Esophagus muscularis mucosa (tissue), 4 donors: ENCODE measurements at regions not wholly inside any gene's neighbourhood (a gene's known extent, or its start where the extent isn't known, plus 50 kb on each side); places are given as distances from the start of the nearest gene placed in this dataset.

Experiments
- DNase-seq: peaks from one replicate; pipeline ENCODE4 v3.0.0-alpha.2; 2017; ENCODE audit errors: extremely low spot score
- H3K27ac ChIP-seq, 4 donors: fragments of 200-600 bp; sonication (generic); replicated peaks in 1 of 4; 1 replicate in 3 of 4; 2 replicates in 1 of 4; pipeline ENCODE4 v1.5.1; 2016 to 2019; ENCODE audit warnings: mild to moderate bottlenecking in 1 of 4
- H3K27me3 ChIP-seq, 4 donors: fragments of 200-600 bp; sonication (generic); one replicate each; pipeline versions ENCODE4 v1.5.1 to v1.6.0; 2016 to 2019
- H3K36me3 ChIP-seq, 4 donors: fragments of 200-600 bp; sonication (generic); one replicate each; pipeline ENCODE4 v1.5.1; 2016 to 2019
- H3K4me1 ChIP-seq, 4 donors: fragments of 200-600 bp; sonication (generic); one replicate each; pipeline ENCODE4 v1.5.1; 2016 to 2019
- H3K4me3 ChIP-seq, 4 donors: fragments of 200-600 bp; sonication (generic); 1 replicate in 2 of 4; 2 replicates in 2 of 4; pipeline ENCODE4 v1.5.1; 2016 to 2019; ENCODE audit warnings: mild to moderate bottlenecking in 4 of 4, moderate library complexity in 1 of 4
- H3K9me3 ChIP-seq, 4 donors: fragments of 200-600 bp; sonication (generic); 1 replicate in 3 of 4; 2 replicates in 1 of 4; pipeline ENCODE4 v1.5.1; 2016 to 2019
- CTCF ChIP-seq, 3 experiments: fragments of 200-600 bp in 2 of 3; fragments of 450-650 bp in 1 of 3; sonication (generic) in 2 of 3; IDR thresholded peaks; one replicate each; pipeline ENCODE4 v1.5.1; 2017 to 2019; ENCODE audit warnings: antibody characterized with exemption in 3 of 3, mild to moderate bottlenecking in 2 of 3, moderate library complexity in 1 of 3
- EP300 ChIP-seq: sonication (generic); formaldehyde crosslinking; IDR thresholded peaks from one replicate; pipeline ENCODE4 v1.6.1; 2017; ENCODE audit warnings: antibody characterized with exemption
- POLR2A ChIP-seq: fragments of 450-650 bp; IDR thresholded peaks from one replicate; pipeline ENCODE4 v1.6.1; 2017; ENCODE audit warnings: antibody characterized with exemption, moderate library complexity, mild to moderate bottlenecking, low read depth
- POLR2AphosphoS5 ChIP-seq, 2 donors: sonication (generic); formaldehyde crosslinking; IDR thresholded peaks; one replicate each; pipeline ENCODE4 v1.6.1; 2017; ENCODE audit warnings: antibody characterized with exemption in 2 of 2
- WGBS: methylation state at CpG from one replicate; pipeline ENCODE4 v1.1.5; 2018; 5-methylcytosine and 5-hydroxymethylcytosine counted together
- intact Hi-C: fragments of 100-400 bp; cut with DNase I; formaldehyde crosslinking; loops from one replicate; pipeline ENCODE4 v1.15.1; 2023

- H3K4me1 ChIP-seq = peaks cover 0 to 7% (median 3%) of the 10 kb centered on the region in 4 donors
- intact Hi-C loops = no loop called here
- H3K36me3 ChIP-seq = no peaks in the 10 kb centered on the region
- no peak for DNase-seq
- peaks cover 0 to 11% (median 0%) of the 10 kb centered on the region in 4 donors for H3K27me3 ChIP-seq
- H3K27ac ChIP-seq = no peak overlapping the region
- H3K4me3 ChIP-seq = no peak overlapping the region
- H3K9me3 ChIP-seq = no peaks in the 10 kb centered on the region
- WGBS = 87% methylated on average over 9 of the region's 9 CpGs
- TF ChIP-seq POLR2AphosphoS5 (IDR thresholded peaks at IDR 0.05) (no peak), POLR2A (no peak), CTCF (IDR thresholded peaks at IDR 0.05) (no peak), EP300 (no peak)
Measured at GRCh38 chr20:60869625-60870024, 382.4 kb upstream of the CDH4 start.

GRCh38 chr20:60870040-60870439 is 382.0 kb upstream of the CDH4 start:
- intact Hi-C loops = no loop called here
- no peak for DNase-seq
- H3K36me3 ChIP-seq = no peaks in the 10 kb centered on the region
- TF ChIP-seq POLR2A (no peak), POLR2AphosphoS5 (IDR thresholded peaks at IDR 0.05) (no peak), CTCF (IDR thresholded peaks at IDR 0.05) (no peak), EP300 (no peak)
- peaks cover 0 to 7% (median 3%) of the 10 kb centered on the region in 4 donors for H3K4me1 ChIP-seq
- no peak overlapping the region for H3K27ac ChIP-seq
- no peak overlapping the region for H3K4me3 ChIP-seq
- no peaks in the 10 kb centered on the region for H3K9me3 ChIP-seq
- peaks cover 0 to 11% (median 0%) of the 10 kb centered on the region in 4 donors for H3K27me3 ChIP-seq
- WGBS = 95% methylated on average over 7 of the region's 7 CpGs

- Histone ChIP-seq H3K4me3 (no peak overlapping the region), H3K4me1 (peaks cover 0 to 7% (median 3%) of the 10 kb centered on the region in 4 donors), H3K27me3 (peaks cover 0 to 11% (median 0%) of the 10 kb centered on the region in 4 donors), H3K27ac (no peak overlapping the region), H3K9me3 (no peaks in the 10 kb centered on the region), H3K36me3 (no peaks in the 10 kb centered on the region)
- intact Hi-C loops = no loop called here
- TF ChIP-seq POLR2AphosphoS5 (IDR thresholded peaks at IDR 0.05) (no peak), POLR2A (no peak), CTCF (IDR thresholded peaks at IDR 0.05) (no peak), EP300 (no peak)
- no peak for DNase-seq
- 66% methylated on average over 6 of the region's 8 CpGs for WGBS
Measured at GRCh38 chr20:60872224-60872623, 379.8 kb upstream of the CDH4 start.

GRCh38 chr20:60877071-60877857 is 374.8 kb upstream of the CDH4 start:
- Histone ChIP-seq H3K4me3 (no peak overlapping the region), H3K9me3 (no peaks in the 10 kb centered on the region), H3K36me3 (no peaks in the 10 kb centered on the region), H3K27ac (no peak overlapping the region), H3K27me3 (no peaks in the 10 kb centered on the region), H3K4me1 (peaks cover 0 to 2% (median 0%) of the 10 kb centered on the region in 4 donors)
- 83% methylated on average over 13 of the region's 14 CpGs for WGBS
- no peak for TF ChIP-seq POLR2A
- TF ChIP-seq POLR2AphosphoS5 (IDR thresholded peaks at IDR 0.05) = no peak
- no peak for TF ChIP-seq CTCF (IDR thresholded peaks at IDR 0.05)
- TF ChIP-seq EP300 = no peak
- no peak for DNase-seq
- intact Hi-C loops = no loop called here
